HL-60 (cell line): ENCODE measurements at regions not wholly inside any gene's neighbourhood (a gene's known extent, or its start where the extent isn't known, plus 50 kb on each side); places are given as distances from the start of the nearest gene placed in this dataset.

Experiments
- DNase-seq, 2 experiments: peaks; one replicate each; pipeline ENCODE4 v3.0.0-alpha.2; 2010 to 2020; ENCODE audit warnings: low read depth in 1 of 2, low spot score in 1 of 2
- H3K27ac ChIP-seq: fragments of 250-450 bp; sonication (Bioruptor Pico); replicated peaks from 2 replicates; pipeline ENCODE4 v1.5.1; 2020; ENCODE audit warnings: mild to moderate bottlenecking, moderate library complexity
- H3K27me3 ChIP-seq: fragments of 250-450 bp; sonication (Bioruptor Pico); 2 replicates; pipeline ENCODE4 v1.5.1; 2021; ENCODE audit warnings: mild to moderate bottlenecking, moderate library complexity; ENCODE audit not compliant: insufficient read depth, poor library complexity, severe bottlenecking
- H3K4me3 ChIP-seq: replicated peaks from 2 replicates; pipeline ENCODE4 v1.5.1; 2011; ENCODE audit warnings: mild to moderate bottlenecking, control low read depth, low read length; ENCODE audit not compliant: insufficient read depth
- GABPA ChIP-seq: IDR thresholded peaks from 2 replicates; pipeline ENCODE4 v1.6.1; 2012; ENCODE audit warnings: low read depth
- POLR2AphosphoS5 ChIP-seq: IDR thresholded peaks from 2 replicates; pipeline ENCODE4 v1.6.1; 2012; ENCODE audit warnings: low read depth
- SPI1 ChIP-seq: IDR thresholded peaks from 2 replicates; pipeline ENCODE4 v1.6.1; 2012; ENCODE audit warnings: low read depth, mild to moderate bottlenecking, borderline replicate concordance
- TF ChIP-seq, protein P1 (sequence below): IDR thresholded peaks from one replicate; pipeline ENCODE4 v1.5.1; 2011; ENCODE audit warnings: low read length, control low read depth, inconsistent platforms; ENCODE audit not compliant: insufficient read depth
- TF ChIP-seq, protein P2 (sequence below): IDR thresholded peaks from 2 replicates; pipeline ENCODE4 v1.6.1; 2012; ENCODE audit warnings: low read depth; ENCODE audit not compliant: insufficient replicate concordance

DNA sequence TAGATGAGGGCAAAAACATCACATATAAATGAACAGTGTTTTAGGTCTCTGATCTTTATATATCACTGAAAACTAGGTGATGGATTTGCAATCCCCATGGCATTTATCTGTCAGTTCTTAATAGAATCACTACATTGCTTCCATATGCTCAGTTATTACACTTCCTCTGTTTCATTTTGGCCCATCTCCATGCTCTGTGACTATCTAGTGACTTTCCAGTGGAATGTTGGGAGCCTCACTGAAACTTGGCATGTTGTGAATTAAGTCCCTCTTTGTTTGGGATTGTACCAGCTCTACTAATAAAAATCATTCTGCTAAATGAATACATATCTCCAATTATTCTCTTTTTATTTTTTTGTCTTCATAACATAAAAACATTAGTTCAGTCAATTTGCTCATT is 226.1 kb upstream of the CEP162 start:
- Histone ChIP-seq H3K4me3 (no peak overlapping the region), H3K27ac (no peak overlapping the region), H3K27me3 (no peaks in the 10 kb centered on the region)
- no peak for TF ChIP-seq POLR2AphosphoS5
- TF ChIP-seq GABPA, result no peak
- TF ChIP-seq, protein P1, sequence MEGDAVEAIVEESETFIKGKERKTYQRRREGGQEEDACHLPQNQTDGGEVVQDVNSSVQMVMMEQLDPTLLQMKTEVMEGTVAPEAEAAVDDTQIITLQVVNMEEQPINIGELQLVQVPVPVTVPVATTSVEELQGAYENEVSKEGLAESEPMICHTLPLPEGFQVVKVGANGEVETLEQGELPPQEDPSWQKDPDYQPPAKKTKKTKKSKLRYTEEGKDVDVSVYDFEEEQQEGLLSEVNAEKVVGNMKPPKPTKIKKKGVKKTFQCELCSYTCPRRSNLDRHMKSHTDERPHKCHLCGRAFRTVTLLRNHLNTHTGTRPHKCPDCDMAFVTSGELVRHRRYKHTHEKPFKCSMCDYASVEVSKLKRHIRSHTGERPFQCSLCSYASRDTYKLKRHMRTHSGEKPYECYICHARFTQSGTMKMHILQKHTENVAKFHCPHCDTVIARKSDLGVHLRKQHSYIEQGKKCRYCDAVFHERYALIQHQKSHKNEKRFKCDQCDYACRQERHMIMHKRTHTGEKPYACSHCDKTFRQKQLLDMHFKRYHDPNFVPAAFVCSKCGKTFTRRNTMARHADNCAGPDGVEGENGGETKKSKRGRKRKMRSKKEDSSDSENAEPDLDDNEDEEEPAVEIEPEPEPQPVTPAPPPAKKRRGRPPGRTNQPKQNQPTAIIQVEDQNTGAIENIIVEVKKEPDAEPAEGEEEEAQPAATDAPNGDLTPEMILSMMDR, result no peak
- TF ChIP-seq, protein P2, sequence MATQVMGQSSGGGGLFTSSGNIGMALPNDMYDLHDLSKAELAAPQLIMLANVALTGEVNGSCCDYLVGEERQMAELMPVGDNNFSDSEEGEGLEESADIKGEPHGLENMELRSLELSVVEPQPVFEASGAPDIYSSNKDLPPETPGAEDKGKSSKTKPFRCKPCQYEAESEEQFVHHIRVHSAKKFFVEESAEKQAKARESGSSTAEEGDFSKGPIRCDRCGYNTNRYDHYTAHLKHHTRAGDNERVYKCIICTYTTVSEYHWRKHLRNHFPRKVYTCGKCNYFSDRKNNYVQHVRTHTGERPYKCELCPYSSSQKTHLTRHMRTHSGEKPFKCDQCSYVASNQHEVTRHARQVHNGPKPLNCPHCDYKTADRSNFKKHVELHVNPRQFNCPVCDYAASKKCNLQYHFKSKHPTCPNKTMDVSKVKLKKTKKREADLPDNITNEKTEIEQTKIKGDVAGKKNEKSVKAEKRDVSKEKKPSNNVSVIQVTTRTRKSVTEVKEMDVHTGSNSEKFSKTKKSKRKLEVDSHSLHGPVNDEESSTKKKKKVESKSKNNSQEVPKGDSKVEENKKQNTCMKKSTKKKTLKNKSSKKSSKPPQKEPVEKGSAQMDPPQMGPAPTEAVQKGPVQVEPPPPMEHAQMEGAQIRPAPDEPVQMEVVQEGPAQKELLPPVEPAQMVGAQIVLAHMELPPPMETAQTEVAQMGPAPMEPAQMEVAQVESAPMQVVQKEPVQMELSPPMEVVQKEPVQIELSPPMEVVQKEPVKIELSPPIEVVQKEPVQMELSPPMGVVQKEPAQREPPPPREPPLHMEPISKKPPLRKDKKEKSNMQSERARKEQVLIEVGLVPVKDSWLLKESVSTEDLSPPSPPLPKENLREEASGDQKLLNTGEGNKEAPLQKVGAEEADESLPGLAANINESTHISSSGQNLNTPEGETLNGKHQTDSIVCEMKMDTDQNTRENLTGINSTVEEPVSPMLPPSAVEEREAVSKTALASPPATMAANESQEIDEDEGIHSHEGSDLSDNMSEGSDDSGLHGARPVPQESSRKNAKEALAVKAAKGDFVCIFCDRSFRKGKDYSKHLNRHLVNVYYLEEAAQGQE, result no peak
- no peak for DNase-seq

DNA sequence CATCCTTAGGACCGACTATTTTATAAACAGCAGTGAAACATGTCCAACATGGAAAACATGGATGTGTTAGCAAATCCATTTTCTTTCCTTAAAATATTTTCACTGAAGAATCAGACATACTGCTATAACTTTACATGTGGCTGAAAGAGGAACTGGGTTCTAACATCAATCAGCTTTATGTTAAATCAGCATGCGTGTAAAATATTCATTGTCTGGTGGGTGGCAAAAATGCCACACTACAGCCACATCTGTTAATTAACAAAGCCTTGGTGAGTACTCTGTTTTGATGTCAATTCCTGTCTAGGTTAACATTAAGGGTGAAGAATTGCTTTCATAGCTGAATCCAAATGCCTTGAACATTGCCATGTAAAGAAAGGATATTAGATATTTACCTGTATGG is 222.6 kb upstream of the CEP162 start:
- DNase-seq, result no peak
- Histone ChIP-seq H3K27me3 (no peaks in the 10 kb centered on the region), H3K27ac (no peak overlapping the region), H3K4me3 (no peak overlapping the region)
- TF ChIP-seq GABPA (no peak), SPI1 (peak; percentile 64)

DNA sequence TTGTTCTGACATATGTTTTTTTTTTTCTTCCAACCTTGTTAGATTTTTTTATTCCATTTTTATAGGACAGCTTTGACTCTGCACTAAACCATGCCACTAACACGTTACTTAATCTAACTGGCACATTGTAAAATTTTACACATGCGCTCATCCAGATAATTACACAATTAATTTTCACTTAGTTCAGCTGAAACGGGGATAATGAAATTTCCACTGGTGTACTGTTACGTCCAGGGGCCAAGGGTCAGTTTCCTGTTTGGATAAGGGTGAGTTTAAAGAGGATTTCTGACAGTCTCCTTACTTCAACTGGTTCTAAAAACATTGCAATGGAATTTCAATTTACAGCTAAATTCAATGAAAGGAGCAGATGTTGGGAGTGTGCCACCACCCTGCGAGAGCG is 221.8 kb upstream of the CEP162 start:
- H3K27ac ChIP-seq, result no peak overlapping the region
- no peaks in the 10 kb centered on the region for H3K27me3 ChIP-seq
- DNase-seq, result no peak
- no peak overlapping the region for H3K4me3 ChIP-seq
- TF ChIP-seq SPI1 (no peak), POLR2AphosphoS5 (no peak), GABPA (no peak)
- TF ChIP-seq, protein P1, result no peak
- TF ChIP-seq, protein P2, result no peak

DNA sequence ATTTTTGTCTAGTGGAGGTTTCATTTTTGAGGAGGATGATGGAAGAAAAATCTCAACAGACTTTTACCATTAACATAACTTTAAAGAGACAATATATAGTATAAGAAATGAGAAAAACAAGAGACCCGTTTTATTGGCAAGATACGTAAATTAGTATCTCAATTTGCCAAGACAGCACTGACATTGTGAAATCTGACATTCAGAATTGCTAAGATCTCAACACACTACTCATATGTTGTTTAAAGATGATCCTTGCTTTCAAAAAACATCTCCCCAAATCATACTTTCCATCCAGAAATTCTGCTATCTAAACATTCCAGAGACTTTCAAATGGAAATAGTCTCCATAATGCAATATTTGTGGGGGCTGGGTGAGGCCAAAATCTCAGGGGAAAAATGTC is 220.9 kb upstream of the CEP162 start:
- H3K27me3 ChIP-seq, result no peaks in the 10 kb centered on the region
- no peak for DNase-seq
- no peak overlapping the region for H3K27ac ChIP-seq
- no peak overlapping the region for H3K4me3 ChIP-seq
- TF ChIP-seq POLR2AphosphoS5 (no peak), SPI1 (no peak), GABPA (no peak)
- TF ChIP-seq, protein P2, result no peak
- TF ChIP-seq, protein P1, result no peak
